ENCODE measurements at regions not wholly inside any gene's neighbourhood (a gene's known extent, or its start where the extent isn't known, plus 50 kb on each side); places are given as distances from the start of the nearest gene placed in this dataset.

GRCh38 chr12:98172304-98172703 lies 343.1 kb upstream of the TMPO start:
- TF ChIP-seq JUND (IDR thresholded peaks at IDR 0.05; ENCODE audit: low read depth), result no peak
- in situ Hi-C loops (cut with HindIII; ENCODE audit: low pct_unique_long_range_greater_than_20kb, low sequenced_read_pairs), result no loop called here
- DNase-seq (ENCODE audit: low read depth in 1 of 2, low spot score in 1 of 2), result no peak

- in situ Hi-C loops (cut with HindIII; ENCODE audit: low pct_unique_long_range_greater_than_20kb, low sequenced_read_pairs), result no loop called here
- TF ChIP-seq JUND (IDR thresholded peaks at IDR 0.05; ENCODE audit: low read depth), result no peak
- DNase-seq (ENCODE audit: low read depth in 1 of 2, low spot score in 1 of 2), result no peak
Measured at GRCh38 chr12:98172801-98173200, 342.6 kb upstream of the TMPO start.

GRCh38 chr12:98173773-98174427 lies 341.5 kb upstream of the TMPO start:
- no peak for DNase-seq (ENCODE audit: low read depth in 1 of 2, low spot score in 1 of 2)
- no peak for TF ChIP-seq JUND (IDR thresholded peaks at IDR 0.05; ENCODE audit: low read depth)
- in situ Hi-C loops (cut with HindIII; ENCODE audit: low pct_unique_long_range_greater_than_20kb, low sequenced_read_pairs), result no loop called here

- DNase-seq (ENCODE audit: low read depth in 1 of 2, low spot score in 1 of 2), result no peak
- in situ Hi-C loops (cut with HindIII; ENCODE audit: low pct_unique_long_range_greater_than_20kb, low sequenced_read_pairs), result no loop called here
- no peak for TF ChIP-seq JUND (IDR thresholded peaks at IDR 0.05; ENCODE audit: low read depth)
Measured at GRCh38 chr12:98174428-98174809, 341.0 kb upstream of the TMPO start.

- in situ Hi-C loops (cut with HindIII; ENCODE audit: low pct_unique_long_range_greater_than_20kb, low sequenced_read_pairs), result no loop called here
- no peak for TF ChIP-seq JUND (IDR thresholded peaks at IDR 0.05; ENCODE audit: low read depth)
- DNase-seq (ENCODE audit: low read depth in 1 of 2, low spot score in 1 of 2), result no peak
Measured at GRCh38 chr12:98178126-98178525, 337.3 kb upstream of the TMPO start.

GRCh38 chr12:98179151-98179550 lies 336.2 kb upstream of the TMPO start:
- in situ Hi-C loops (cut with HindIII; ENCODE audit: low pct_unique_long_range_greater_than_20kb, low sequenced_read_pairs), result no loop called here
- no peak for TF ChIP-seq JUND (IDR thresholded peaks at IDR 0.05; ENCODE audit: low read depth)
- no peak for DNase-seq (ENCODE audit: low read depth in 1 of 2, low spot score in 1 of 2)

GRCh38 chr12:98180603-98181002 lies 334.8 kb upstream of the TMPO start:
- DNase-seq (ENCODE audit: low read depth in 1 of 2, low spot score in 1 of 2), result no peak
- no peak for TF ChIP-seq JUND (IDR thresholded peaks at IDR 0.05; ENCODE audit: low read depth)
- in situ Hi-C loops (cut with HindIII; ENCODE audit: low pct_unique_long_range_greater_than_20kb, low sequenced_read_pairs), result no loop called here

GRCh38 chr12:98182821-98183220 lies 332.6 kb upstream of the TMPO start:
- in situ Hi-C loops (cut with HindIII; ENCODE audit: low pct_unique_long_range_greater_than_20kb, low sequenced_read_pairs), result no loop called here
- TF ChIP-seq JUND (IDR thresholded peaks at IDR 0.05; ENCODE audit: low read depth), result no peak
- no peak for DNase-seq (ENCODE audit: low read depth in 1 of 2, low spot score in 1 of 2)

DNA sequence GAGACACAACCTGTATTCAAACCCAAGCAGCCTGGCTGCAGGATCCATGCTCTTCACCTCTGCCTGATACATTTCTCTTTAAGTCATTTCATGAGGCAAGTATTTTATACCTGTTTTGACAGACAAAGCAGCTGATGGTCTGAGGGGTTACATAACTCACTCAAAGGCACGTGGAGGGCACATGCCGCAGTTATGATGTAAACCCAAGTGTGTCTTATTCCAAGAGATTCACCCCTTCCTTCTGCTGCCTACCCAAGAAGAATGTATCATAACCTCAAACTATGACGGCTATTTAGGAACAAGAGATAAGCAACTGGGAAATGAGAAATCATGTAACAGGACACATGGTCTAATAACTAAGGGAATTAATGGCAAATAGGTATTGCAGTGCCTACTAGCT lies 329.8 kb upstream of the TMPO start:
- no peak for TF ChIP-seq JUND (IDR thresholded peaks at IDR 0.05; ENCODE audit: low read depth)
- in situ Hi-C loops (cut with HindIII; ENCODE audit: low pct_unique_long_range_greater_than_20kb, low sequenced_read_pairs), result no loop called here
- no peak for DNase-seq (ENCODE audit: low read depth in 1 of 2, low spot score in 1 of 2)

- no peak for TF ChIP-seq JUND (IDR thresholded peaks at IDR 0.05; ENCODE audit: low read depth)
- DNase-seq (ENCODE audit: low read depth in 1 of 2, low spot score in 1 of 2), result no peak
Measured at GRCh38 chr12:98188650-98189077, 326.7 kb upstream of the TMPO start.

DNA sequence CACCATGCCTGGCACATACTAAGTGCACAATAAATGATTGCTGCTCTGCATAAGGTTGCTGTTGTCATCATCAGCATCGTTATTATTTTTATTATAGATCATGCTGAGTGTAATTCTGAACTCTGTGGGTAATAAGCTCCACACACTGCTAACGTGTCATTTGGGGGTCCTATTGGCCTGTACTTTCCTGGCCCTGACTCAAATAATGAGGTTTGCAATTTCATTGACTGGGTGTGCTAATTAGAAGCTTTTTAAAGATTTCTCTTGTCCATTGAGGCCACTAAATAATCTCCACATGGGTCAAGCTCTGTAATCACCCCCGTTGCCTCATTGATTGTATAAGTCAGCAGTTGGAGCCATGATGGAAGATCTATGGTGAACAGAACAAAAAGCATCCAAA lies 320.8 kb upstream of the TMPO start:
- no peak for DNase-seq (ENCODE audit: low read depth in 1 of 2, low spot score in 1 of 2)
- in situ Hi-C loops (cut with HindIII; ENCODE audit: low pct_unique_long_range_greater_than_20kb, low sequenced_read_pairs), result no loop called here

More at GRCh38 chr12:98188650-98189077, 326.7 kb upstream of the TMPO start:
- in situ Hi-C loops (cut with HindIII; ENCODE audit: low pct_unique_long_range_greater_than_20kb, low sequenced_read_pairs), result no loop called here

GRCh38 chr12:98198261-98198982 lies 317.0 kb upstream of the TMPO start:
- DNase-seq (ENCODE audit: low read depth in 1 of 2, low spot score in 1 of 2), result no peak
- TF ChIP-seq JUND (IDR thresholded peaks at IDR 0.05; ENCODE audit: low read depth), result no peak
- in situ Hi-C loops (cut with HindIII; ENCODE audit: low pct_unique_long_range_greater_than_20kb, low sequenced_read_pairs), result no loop called here

More for the DNA sequence above, 320.8 kb upstream of the TMPO start:
- TF ChIP-seq JUND (IDR thresholded peaks at IDR 0.05; ENCODE audit: low read depth), result no peak

DNA sequence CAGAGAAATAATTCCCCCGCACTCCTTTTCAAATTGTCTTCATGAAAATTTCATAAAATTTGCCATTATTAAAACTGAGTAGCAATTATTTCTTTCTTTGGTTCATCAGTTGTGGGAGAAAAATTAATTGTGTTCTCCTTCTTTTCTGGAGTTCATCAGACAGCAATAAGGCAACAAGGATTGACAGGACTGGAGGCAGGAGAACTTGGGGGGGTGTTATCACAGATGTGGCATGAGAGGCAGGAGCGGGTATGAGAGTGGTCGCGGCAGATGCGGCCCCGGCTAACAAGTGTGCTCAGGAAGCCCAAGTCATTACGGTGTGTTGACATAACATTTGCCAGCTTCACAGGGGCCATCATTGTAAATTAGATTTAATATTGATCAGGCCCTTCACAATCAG lies 306.6 kb upstream of the TMPO start:
- in situ Hi-C loops (cut with HindIII; ENCODE audit: low pct_unique_long_range_greater_than_20kb, low sequenced_read_pairs), result no loop called here
- TF ChIP-seq JUND (IDR thresholded peaks at IDR 0.05; ENCODE audit: low read depth), result no peak
- DNase-seq (ENCODE audit: low read depth in 1 of 2, low spot score in 1 of 2), result no peak

Measured in T47D (cell line).